Esophagus squamous epithelium (tissue), 5 donors: ENCODE measurements at regions not wholly inside any gene's neighbourhood (a gene's known extent, or its start where the extent isn't known, plus 50 kb on each side); places are given as distances from the start of the nearest gene placed in this dataset.

Source experiments
- DNase-seq: peaks from one replicate; lab custom pipeline; 2025; lab: John Stamatoyannopoulos, UW
- H3K27ac ChIP-seq, 4 donors: fragments of 200-600 bp; sonication (generic); one replicate each; pipeline ENCODE4 v1.5.1; 2016 to 2019; ENCODE audit warnings: mild to moderate bottlenecking in 1 of 4
- H3K27me3 ChIP-seq, 4 donors: fragments of 200-600 bp; sonication (generic); 1 replicate in 3 of 4; 2 replicates in 1 of 4; pipeline versions ENCODE4 v1.5.1 to v1.6.0; 2017 to 2021; ENCODE audit warnings: antibody characterized with exemption in 1 of 4
- H3K36me3 ChIP-seq, 3 donors: fragments of 200-600 bp; sonication (generic); one replicate each; pipeline ENCODE4 v1.5.1; 2016 to 2019
- H3K4me1 ChIP-seq, 3 donors: fragments of 200-600 bp; sonication (generic); one replicate each; pipeline ENCODE4 v1.5.1; 2017 to 2019
- H3K4me3 ChIP-seq, 4 donors: fragments of 200-600 bp; sonication (generic); 1 replicate in 3 of 4; 2 replicates in 1 of 4; pipeline ENCODE4 v1.5.1; 2016 to 2019; ENCODE audit warnings: mild to moderate bottlenecking in 2 of 4, moderate library complexity in 1 of 4
- H3K9me3 ChIP-seq, 3 donors: fragments of 200-600 bp; sonication (generic); one replicate each; pipeline ENCODE4 v1.5.1; 2016 to 2019
- POLR2A ChIP-seq, 4 donors: fragments of 450-650 bp; IDR thresholded peaks; one replicate each; pipeline ENCODE4 v1.6.1; 2017; ENCODE audit warnings: antibody characterized with exemption in 4 of 4, mild to moderate bottlenecking in 4 of 4, moderate library complexity in 3 of 4
- WGBS, 2 donors: methylation state at CpG; one replicate each; pipeline ENCODE4 v1.1.5; 2018; 5-methylcytosine and 5-hydroxymethylcytosine counted together
- intact Hi-C: fragments of 100-400 bp; cut with DNase I; formaldehyde crosslinking; loops from one replicate; pipeline ENCODE4 v1.15.0; 2022
- TF ChIP-seq, protein P1 (sequence below), 6 experiments: fragments of 450-650 bp in 4 of 6; fragments of 200-600 bp in 2 of 6; sonication (generic) in 2 of 6; IDR thresholded peaks; one replicate each; pipeline ENCODE4 v1.5.1; 2016 to 2019; ENCODE audit warnings: antibody characterized with exemption in 6 of 6, mild to moderate bottlenecking in 4 of 6, moderate library complexity in 4 of 6
- donor health status: DM: yes; HTN: yes; CAD: no.

DNA sequence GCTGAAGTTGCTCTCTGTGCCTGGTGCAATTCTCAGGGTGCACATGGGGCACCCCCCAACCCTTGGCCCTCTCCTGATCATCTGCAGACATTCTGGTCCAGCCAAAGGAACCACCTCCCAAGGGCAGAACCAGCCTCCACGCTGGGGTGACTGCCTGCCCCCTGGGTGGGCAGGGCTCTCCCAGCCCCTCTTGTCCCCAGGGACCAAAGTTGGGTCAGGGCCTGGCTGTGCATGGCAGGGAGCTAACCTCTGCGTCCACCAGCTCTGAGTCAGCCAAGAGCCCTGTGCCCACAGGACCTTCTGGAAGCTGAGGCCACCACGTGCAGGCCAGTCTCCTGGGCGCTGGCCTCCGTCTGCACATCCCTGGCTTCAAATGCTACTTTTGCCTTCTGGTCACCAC lies 101.9 kb downstream of the SIK1 start:
- 80 to 95% methylated on average over 1 to 3 of the region's 5 CpGs for WGBS, 2 donors
- DNase-seq = no peak
- intact Hi-C loops = no loop called here
- H3K27ac ChIP-seq = no peak overlapping the region
- peaks cover 0 to 4% (median 0%) of the 10 kb centered on the region in 3 donors for H3K4me1 ChIP-seq
- no peaks in the 10 kb centered on the region for H3K9me3 ChIP-seq
- H3K4me3 ChIP-seq = no peak overlapping the region
- H3K36me3 ChIP-seq = no peaks in the 10 kb centered on the region
- TF ChIP-seq, protein P1, sequence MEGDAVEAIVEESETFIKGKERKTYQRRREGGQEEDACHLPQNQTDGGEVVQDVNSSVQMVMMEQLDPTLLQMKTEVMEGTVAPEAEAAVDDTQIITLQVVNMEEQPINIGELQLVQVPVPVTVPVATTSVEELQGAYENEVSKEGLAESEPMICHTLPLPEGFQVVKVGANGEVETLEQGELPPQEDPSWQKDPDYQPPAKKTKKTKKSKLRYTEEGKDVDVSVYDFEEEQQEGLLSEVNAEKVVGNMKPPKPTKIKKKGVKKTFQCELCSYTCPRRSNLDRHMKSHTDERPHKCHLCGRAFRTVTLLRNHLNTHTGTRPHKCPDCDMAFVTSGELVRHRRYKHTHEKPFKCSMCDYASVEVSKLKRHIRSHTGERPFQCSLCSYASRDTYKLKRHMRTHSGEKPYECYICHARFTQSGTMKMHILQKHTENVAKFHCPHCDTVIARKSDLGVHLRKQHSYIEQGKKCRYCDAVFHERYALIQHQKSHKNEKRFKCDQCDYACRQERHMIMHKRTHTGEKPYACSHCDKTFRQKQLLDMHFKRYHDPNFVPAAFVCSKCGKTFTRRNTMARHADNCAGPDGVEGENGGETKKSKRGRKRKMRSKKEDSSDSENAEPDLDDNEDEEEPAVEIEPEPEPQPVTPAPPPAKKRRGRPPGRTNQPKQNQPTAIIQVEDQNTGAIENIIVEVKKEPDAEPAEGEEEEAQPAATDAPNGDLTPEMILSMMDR (IDR thresholded peaks at IDR 0.05) = no peak
- no peak for TF ChIP-seq POLR2A (IDR thresholded peaks at IDR 0.05)
- H3K27me3 ChIP-seq = peaks cover 0 to 8% (median 0%) of the 10 kb centered on the region in 4 donors

DNA sequence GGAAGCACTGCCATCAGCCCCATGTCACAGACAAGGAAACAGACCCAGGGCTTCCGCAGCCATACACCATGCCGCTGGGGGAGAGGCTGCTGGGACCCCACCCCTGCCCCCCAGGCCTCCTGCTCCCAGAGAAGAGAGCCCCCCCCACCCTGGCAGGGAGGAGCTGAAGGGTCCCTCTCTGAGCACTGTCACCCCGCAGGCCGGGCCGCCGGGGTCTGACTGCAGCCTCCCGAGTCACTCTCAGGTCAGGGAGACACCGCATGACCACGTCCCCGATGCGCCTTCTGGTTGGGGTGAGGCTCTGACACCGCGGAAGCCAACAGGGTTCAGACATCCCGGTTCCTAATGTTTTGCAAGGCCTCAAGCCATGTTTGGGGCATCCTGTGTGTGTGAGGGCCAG lies 102.3 kb downstream of the SIK1 start:
- Histone ChIP-seq H3K27me3 (peaks cover 0 to 8% (median 0%) of the 10 kb centered on the region in 4 donors), H3K4me1 (peaks cover 0 to 8% (median 0%) of the 10 kb centered on the region in 3 donors), H3K27ac (no peak overlapping the region), H3K4me3 (no peak overlapping the region), H3K36me3 (no peaks in the 10 kb centered on the region), H3K9me3 (no peaks in the 10 kb centered on the region)
- no peak for TF ChIP-seq POLR2A (IDR thresholded peaks at IDR 0.05)
- TF ChIP-seq, protein P1 (IDR thresholded peaks at IDR 0.05) = no peak
- DNase-seq = no peak
- WGBS, 2 donors = no CpG with 5 or more reads among the region's 14 CpGs
- intact Hi-C loops = no loop called here

DNA sequence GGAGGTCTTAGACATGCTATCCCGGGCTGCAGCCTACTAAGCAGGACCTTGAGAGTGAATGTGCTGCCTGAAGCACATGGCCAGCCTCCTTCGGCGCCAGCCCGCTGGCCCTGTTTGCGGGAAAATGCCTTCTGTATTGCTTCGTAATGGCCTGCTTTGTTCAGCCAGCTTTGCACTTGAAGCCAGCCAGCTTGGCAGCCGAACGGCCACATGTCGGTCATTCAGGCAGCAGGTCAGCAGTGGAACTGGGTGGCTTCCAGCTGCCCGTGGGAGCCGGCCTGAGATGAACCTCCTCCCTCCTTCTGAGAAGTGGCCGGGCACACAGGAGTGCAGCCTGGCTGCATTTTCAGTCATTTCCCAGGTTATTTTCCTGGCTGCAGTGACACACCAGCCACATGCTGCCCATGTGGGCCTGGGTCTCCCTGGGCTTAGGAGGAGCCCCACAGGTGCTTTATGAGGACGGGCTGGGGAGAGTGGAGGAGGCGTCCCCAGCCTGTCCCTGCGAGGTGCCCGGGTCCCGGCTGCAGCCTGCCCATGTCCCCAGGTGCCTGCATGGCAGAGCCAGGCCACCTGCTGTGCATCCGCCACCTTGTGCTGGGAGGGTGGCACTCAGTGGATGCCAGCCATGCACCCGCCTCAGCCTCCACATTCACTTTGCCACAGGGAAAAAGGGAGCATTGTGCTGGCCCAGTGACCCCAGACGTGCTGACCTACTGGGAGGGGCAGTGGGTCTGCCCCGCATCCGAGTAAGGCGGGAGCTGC lies 103.5 kb downstream of the SIK1 start:
- WGBS, 2 donors = 52 to 55% methylated on average over 5 of the region's 23 CpGs
- no peak for DNase-seq
- no peak overlapping the region for H3K27ac ChIP-seq

DNA sequence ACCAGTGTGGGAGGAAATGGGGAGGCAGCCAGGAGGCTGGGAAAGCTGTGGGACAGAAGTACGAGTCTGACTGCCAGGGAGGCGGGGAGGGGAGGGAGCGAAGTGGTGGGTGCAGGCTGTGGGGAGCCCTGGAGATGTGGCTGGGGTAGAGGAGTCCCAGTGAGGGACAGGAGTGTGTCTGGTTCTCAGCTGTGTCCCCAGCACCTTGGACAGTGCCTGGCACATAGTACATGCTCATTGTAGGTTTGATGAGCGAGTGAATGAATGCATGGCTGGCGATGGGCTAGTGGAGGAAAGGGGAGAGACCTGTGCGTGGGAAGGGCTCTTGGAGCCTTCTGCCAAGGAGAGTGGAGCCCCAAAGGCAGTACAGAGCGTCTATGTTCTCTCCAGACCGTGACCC lies 104.1 kb downstream of the SIK1 start:
- WGBS, 2 donors = 78% methylated on average over 7 of the region's 8 CpGs

More for the DNA sequence above, 103.5 kb downstream of the SIK1 start:
- H3K4me1 ChIP-seq = peaks cover 0 to 19% (median 0%) of the 10 kb centered on the region in 3 donors
- no peaks in the 10 kb centered on the region for H3K9me3 ChIP-seq
- peaks cover 0 to 8% (median 0%) of the 10 kb centered on the region in 4 donors for H3K27me3 ChIP-seq
- TF ChIP-seq, protein P1 (IDR thresholded peaks at IDR 0.05) = no peak
- no peak for TF ChIP-seq POLR2A (IDR thresholded peaks at IDR 0.05)
- H3K4me3 ChIP-seq = no peak overlapping the region
- no peaks in the 10 kb centered on the region for H3K36me3 ChIP-seq
- intact Hi-C loops = no loop called here

DNA sequence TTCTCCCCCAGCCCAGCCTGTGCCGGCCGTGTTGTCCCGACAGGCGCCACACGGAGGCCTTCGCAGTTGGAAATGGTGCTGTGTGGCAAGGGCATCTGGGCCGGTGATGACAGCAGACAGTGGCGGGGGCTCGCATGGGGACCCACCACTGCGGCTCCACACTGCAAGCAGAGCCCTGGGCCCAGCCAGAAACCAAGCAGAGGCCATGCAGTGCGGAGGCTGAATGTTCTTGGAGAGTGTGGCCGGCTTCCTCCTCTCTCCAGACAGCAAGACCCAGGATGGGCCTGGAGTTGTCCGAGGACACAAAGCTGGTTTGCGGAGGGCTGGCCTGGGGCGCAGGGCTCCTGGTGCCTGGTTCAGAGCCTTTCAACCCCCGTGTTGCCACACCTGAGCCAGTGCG lies 104.6 kb downstream of the SIK1 start:
- Histone ChIP-seq H3K9me3 (no peaks in the 10 kb centered on the region), H3K4me3 (no peak overlapping the region), H3K36me3 (no peaks in the 10 kb centered on the region), H3K27ac (no peak overlapping the region), H3K4me1 (peaks cover 0 to 19% (median 0%) of the 10 kb centered on the region in 3 donors), H3K27me3 (peaks cover 0 to 8% (median 0%) of the 10 kb centered on the region in 4 donors)
- intact Hi-C loops = no loop called here
- 100% methylated on average over 2 of the region's 17 CpGs; no CpG with 5 or more reads in 1 of the 2 donors for WGBS, 2 donors
- no peak for TF ChIP-seq POLR2A (IDR thresholded peaks at IDR 0.05)
- TF ChIP-seq, protein P1 (IDR thresholded peaks at IDR 0.05) = no peak
- DNase-seq = no peak

More for the DNA sequence above, 104.1 kb downstream of the SIK1 start:
- H3K27ac ChIP-seq = no peak overlapping the region
- H3K27me3 ChIP-seq = peaks cover 0 to 8% (median 0%) of the 10 kb centered on the region in 4 donors
- no peaks in the 10 kb centered on the region for H3K9me3 ChIP-seq
- DNase-seq = no peak
- H3K4me3 ChIP-seq = no peak overlapping the region
- peaks cover 0 to 19% (median 0%) of the 10 kb centered on the region in 3 donors for H3K4me1 ChIP-seq
- H3K36me3 ChIP-seq = no peaks in the 10 kb centered on the region
- TF ChIP-seq POLR2A (IDR thresholded peaks at IDR 0.05) = no peak
- TF ChIP-seq, protein P1 (IDR thresholded peaks at IDR 0.05) = no peak
- intact Hi-C loops = no loop called here
